ENCODE measurements at regions not wholly inside any gene's neighbourhood (a gene's known extent, or its start where the extent isn't known, plus 50 kb on each side); places are given as distances from the start of the nearest gene placed in this dataset.

DNA sequence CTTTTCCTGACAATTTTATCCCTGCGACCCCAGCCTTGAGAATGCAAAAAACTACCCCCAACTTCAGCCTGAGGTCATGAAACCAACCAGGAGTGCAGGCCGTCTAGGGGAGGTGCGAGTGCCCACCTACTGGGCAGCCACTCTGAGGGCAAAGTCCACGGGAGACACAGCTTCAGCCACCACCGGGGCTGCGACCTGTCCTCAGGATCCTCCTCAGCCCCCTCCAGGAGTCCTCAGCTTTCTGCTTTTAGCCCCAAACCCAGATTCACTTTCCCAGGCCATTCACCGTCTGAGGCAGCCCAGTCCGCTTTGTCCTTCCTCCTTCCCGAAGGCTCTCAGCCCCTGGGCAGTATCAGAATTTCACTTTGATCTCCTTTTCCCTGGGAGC is 210.2 kb upstream of the TNP1 start:
- TF ChIP-seq, protein P1, sequence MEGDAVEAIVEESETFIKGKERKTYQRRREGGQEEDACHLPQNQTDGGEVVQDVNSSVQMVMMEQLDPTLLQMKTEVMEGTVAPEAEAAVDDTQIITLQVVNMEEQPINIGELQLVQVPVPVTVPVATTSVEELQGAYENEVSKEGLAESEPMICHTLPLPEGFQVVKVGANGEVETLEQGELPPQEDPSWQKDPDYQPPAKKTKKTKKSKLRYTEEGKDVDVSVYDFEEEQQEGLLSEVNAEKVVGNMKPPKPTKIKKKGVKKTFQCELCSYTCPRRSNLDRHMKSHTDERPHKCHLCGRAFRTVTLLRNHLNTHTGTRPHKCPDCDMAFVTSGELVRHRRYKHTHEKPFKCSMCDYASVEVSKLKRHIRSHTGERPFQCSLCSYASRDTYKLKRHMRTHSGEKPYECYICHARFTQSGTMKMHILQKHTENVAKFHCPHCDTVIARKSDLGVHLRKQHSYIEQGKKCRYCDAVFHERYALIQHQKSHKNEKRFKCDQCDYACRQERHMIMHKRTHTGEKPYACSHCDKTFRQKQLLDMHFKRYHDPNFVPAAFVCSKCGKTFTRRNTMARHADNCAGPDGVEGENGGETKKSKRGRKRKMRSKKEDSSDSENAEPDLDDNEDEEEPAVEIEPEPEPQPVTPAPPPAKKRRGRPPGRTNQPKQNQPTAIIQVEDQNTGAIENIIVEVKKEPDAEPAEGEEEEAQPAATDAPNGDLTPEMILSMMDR (IDR thresholded peaks at IDR 0.05; ENCODE audit: poor library complexity): no peak
- TF ChIP-seq EZH2 (IDR thresholded peaks at IDR 0.05; ENCODE audit: borderline replicate concordance) (no peak), EZH2phosphoT487 (IDR thresholded peaks at IDR 0.05; ENCODE audit: low read depth, severe bottlenecking, unreplicated experiment) (no peak)
